Ishikawa (cell line): ENCODE measurements at regions not wholly inside any gene's neighbourhood (a gene's known extent, or its start where the extent isn't known, plus 50 kb on each side); places are given as distances from the start of the nearest gene placed in this dataset.

Experiments
- CEBPB ChIP-seq: IDR thresholded peaks from 2 replicates; pipeline ENCODE4 v1.6.1; 2012
- CREB1 ChIP-seq: IDR thresholded peaks from 2 replicates; pipeline ENCODE4 v1.6.1; 2012; ENCODE audit warnings: low read depth
- EGR1 ChIP-seq: IDR thresholded peaks from 2 replicates; pipeline ENCODE4 v1.6.1; 2012
- EP300 ChIP-seq: IDR thresholded peaks from 2 replicates; pipeline ENCODE4 v1.6.1; 2012; ENCODE audit warnings: borderline replicate concordance
- FOXM1 ChIP-seq: IDR thresholded peaks from 2 replicates; pipeline ENCODE4 v1.6.1; 2012; ENCODE audit warnings: low read depth, borderline replicate concordance
- MAX ChIP-seq: IDR thresholded peaks from 2 replicates; pipeline ENCODE4 v1.6.1; 2012
- NFIC ChIP-seq: IDR thresholded peaks from 2 replicates; pipeline ENCODE4 v1.6.1; 2012
- RAD21 ChIP-seq: IDR thresholded peaks from 2 replicates; pipeline ENCODE4 v1.6.1; 2012; ENCODE audit warnings: low read depth
- REST ChIP-seq: IDR thresholded peaks from 2 replicates; pipeline ENCODE4 v1.6.1; 2012; ENCODE audit warnings: low read depth, mild to moderate bottlenecking
- TAF1 ChIP-seq: IDR thresholded peaks from 2 replicates; pipeline ENCODE4 v1.6.1; 2012; ENCODE audit warnings: low read depth, mild to moderate bottlenecking
- TCF12 ChIP-seq: IDR thresholded peaks from 2 replicates; pipeline ENCODE4 v1.6.1; 2012; ENCODE audit warnings: low read depth
- TEAD4 ChIP-seq: IDR thresholded peaks from 2 replicates; pipeline ENCODE4 v1.6.1; 2012
- USF1 ChIP-seq: IDR thresholded peaks from 2 replicates; pipeline ENCODE4 v1.6.1; 2012
- YY1 ChIP-seq: IDR thresholded peaks from 2 replicates; pipeline ENCODE4 v1.6.1; 2012; ENCODE audit warnings: low read depth
- ZBTB7A ChIP-seq: IDR thresholded peaks from 2 replicates; pipeline ENCODE4 v1.6.1; 2012; ENCODE audit warnings: low read depth

- no peak for TF ChIP-seq CREB1
- TF ChIP-seq REST, result no peak
- TF ChIP-seq YY1, result no peak
- no peak for TF ChIP-seq USF1
- no peak for TF ChIP-seq ZBTB7A
- no peak for TF ChIP-seq TAF1
- no peak for TF ChIP-seq RAD21
- TF ChIP-seq TCF12, result no peak
- TF ChIP-seq EP300, result no peak
Observed at GRCh38 chr2:22079583-22079982, 955.8 kb downstream of the TDRD15 start.

- TF ChIP-seq TEAD4 (no peak), EGR1 (no peak), FOXM1 (no peak), ZBTB7A (no peak), TAF1 (no peak), YY1 (no peak), CREB1 (no peak), RAD21 (no peak), MAX (no peak), NFIC (no peak), REST (no peak), EP300 (no peak), USF1 (no peak)
Observed at GRCh38 chr2:22086726-22087125, 963.0 kb downstream of the TDRD15 start.

- TF ChIP-seq USF1, result no peak
- TF ChIP-seq ZBTB7A, result no peak
- no peak for TF ChIP-seq CREB1
- no peak for TF ChIP-seq FOXM1
- TF ChIP-seq TCF12, result no peak
- no peak for TF ChIP-seq RAD21
- TF ChIP-seq EGR1, result no peak
- TF ChIP-seq REST, result no peak
- TF ChIP-seq YY1, result no peak
- no peak for TF ChIP-seq EP300
- TF ChIP-seq CEBPB, result no peak
- no peak for TF ChIP-seq NFIC
Observed at GRCh38 chr2:22110244-22110651, 986.5 kb downstream of the TDRD15 start.

GRCh38 chr2:22124003-22124402 is 1000.2 kb downstream of the TDRD15 start:
- TF ChIP-seq RAD21 (no peak), NFIC (no peak), USF1 (no peak), CREB1 (no peak), TCF12 (no peak), REST (no peak), ZBTB7A (no peak), CEBPB (no peak), FOXM1 (no peak), EGR1 (no peak), TAF1 (no peak), MAX (no peak), EP300 (no peak), YY1 (no peak), TEAD4 (no peak)
